H1 (cell line): ENCODE measurements at regions not wholly inside any gene's neighbourhood (a gene's known extent, or its start where the extent isn't known, plus 50 kb on each side); places are given as distances from the start of the nearest gene placed in this dataset.

Experiments used
- ATF3 ChIP-seq: IDR thresholded peaks from 2 replicates; pipeline ENCODE4 v1.6.1; 2011; ENCODE audit warnings: low read depth, mild to moderate bottlenecking, low read length; ENCODE audit not compliant: insufficient read depth
- BACH1 ChIP-seq: IDR thresholded peaks from 2 replicates; pipeline ENCODE4 v1.6.1; 2012; ENCODE audit warnings: low read length, improper control_type of control experiment
- CEBPB ChIP-seq: IDR thresholded peaks from 2 replicates; pipeline ENCODE4 v1.6.1; 2012; ENCODE audit warnings: low read depth, low read length
- CHD1 ChIP-seq: IDR thresholded peaks from 2 replicates; pipeline ENCODE4 v1.6.1; 2012; ENCODE audit warnings: low read depth, low read length, improper control_type of control experiment
- EGR1 ChIP-seq: IDR thresholded peaks from 2 replicates; pipeline ENCODE4 v1.6.1; 2011; ENCODE audit warnings: low read depth, low read length, borderline replicate concordance
- GABPA ChIP-seq: IDR thresholded peaks from 2 replicates; pipeline ENCODE4 v1.6.1; 2011; ENCODE audit warnings: mild to moderate bottlenecking, low read length, moderate library complexity, borderline replicate concordance; ENCODE audit not compliant: insufficient read depth
- GTF2F1 ChIP-seq: IDR thresholded peaks from 2 replicates; pipeline ENCODE4 v1.6.1; 2012; ENCODE audit warnings: low read depth, low read length, improper control_type of control experiment, borderline replicate concordance
- HDAC6 ChIP-seq: IDR thresholded peaks from one replicate; pipeline ENCODE4 v1.7.1; 2012; ENCODE audit warnings: low read depth, mild to moderate bottlenecking, inconsistent platforms, low read length, moderate library complexity
- KDM1A ChIP-seq: fragments of 200-600, 300-600 bp; sonication (generic); IDR thresholded peaks from 2 replicates; pipeline ENCODE4 v1.7.1; 2016; ENCODE audit warnings: mild to moderate bottlenecking, low read length, borderline replicate concordance
- NRF1 ChIP-seq: IDR thresholded peaks from 2 replicates; pipeline ENCODE4 v1.6.1; 2011; ENCODE audit warnings: mild to moderate bottlenecking, low read depth, low read length, improper control_type of control experiment
- RFX5 ChIP-seq: IDR thresholded peaks from 2 replicates; pipeline ENCODE4 v1.6.1; 2011; ENCODE audit warnings: low read depth, low read length, improper control_type of control experiment, borderline replicate concordance
- RNF2 ChIP-seq: fragments of 200-900, 300-1000 bp; sonication (generic); IDR thresholded peaks from 2 replicates; pipeline ENCODE4 v1.7.1; 2016; ENCODE audit warnings: borderline replicate concordance, low read depth, mild to moderate bottlenecking, antibody characterized with exemption, low read length; ENCODE audit not compliant: poor library complexity, severe bottlenecking; ENCODE audit errors: missing control alignments
- SAP30 ChIP-seq: fragments of 300-600 bp; sonication (generic); IDR thresholded peaks from 2 replicates; pipeline ENCODE4 v1.7.1; 2012; ENCODE audit warnings: low read length, moderate library complexity, mild to moderate bottlenecking, inconsistent platforms; ENCODE audit not compliant: insufficient read depth, insufficient replicate concordance
- SIN3A ChIP-seq, 2 experiments: IDR thresholded peaks in 1 of 2; conservative IDR thresholded peaks in 1 of 2; 2 replicates each; pipeline ENCODE4 v1.6.1; 2011 to 2012; ENCODE audit warnings: low read length in 2 of 2, improper control_type of control experiment in 1 of 2, low read depth in 1 of 2, mild to moderate bottlenecking in 1 of 2
- SP4 ChIP-seq: IDR thresholded peaks from 2 replicates; pipeline ENCODE4 v1.6.1; 2012; ENCODE audit warnings: low read length, inconsistent platforms
- SRF ChIP-seq: IDR thresholded peaks from 2 replicates; pipeline ENCODE4 v1.6.1; 2011; ENCODE audit warnings: mild to moderate bottlenecking, low read depth, low read length, moderate library complexity
- TAF1 ChIP-seq: IDR thresholded peaks from 2 replicates; pipeline ENCODE4 v1.6.1; 2011; ENCODE audit warnings: mild to moderate bottlenecking, low read depth, low read length
- TEAD4 ChIP-seq: IDR thresholded peaks from 2 replicates; pipeline ENCODE4 v1.6.1; 2012; ENCODE audit warnings: low read depth, low read length, inconsistent platforms, mixed read lengths

DNA sequence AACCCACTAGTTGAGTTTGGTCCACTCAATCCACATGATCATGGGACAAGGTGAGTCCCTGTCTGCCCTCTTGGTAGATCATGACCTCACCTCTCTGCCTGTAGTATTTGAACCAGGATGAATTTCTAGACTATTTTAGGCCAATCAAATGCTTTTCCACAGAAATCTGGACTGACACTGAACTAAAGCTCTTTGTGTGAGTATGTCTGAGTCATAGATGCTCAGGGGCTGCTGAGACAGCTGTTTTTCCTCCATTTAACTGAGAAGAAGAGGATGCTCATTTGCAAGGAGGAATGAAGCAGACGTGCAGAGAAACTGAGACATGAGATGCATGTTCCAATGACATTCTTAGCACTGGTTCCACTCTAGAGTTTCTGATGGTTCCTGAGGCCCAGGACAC, 77.3 kb upstream of the TMEM47 start (continued):
- no peak for TF ChIP-seq RNF2
- no peak for TF ChIP-seq EGR1
- no peak for TF ChIP-seq GTF2F1
- no peak for TF ChIP-seq HDAC6
- no peak for TF ChIP-seq SRF
- TF ChIP-seq SIN3A (conservative IDR thresholded peaks at IDR 0.05 in 1 of 2, IDR thresholded peaks at IDR 0.05 in 1 of 2; ENCODE audit: low read depth in 1 of 2, low read length in 2 of 2), result no peak
- TF ChIP-seq BACH1, result no peak
- no peak for TF ChIP-seq CHD1
- no peak for TF ChIP-seq GABPA
- TF ChIP-seq ATF3, result no peak
- no peak for TF ChIP-seq RFX5
- no peak for TF ChIP-seq TAF1
- TF ChIP-seq SAP30, result no peak
- TF ChIP-seq NRF1, result no peak
- TF ChIP-seq SP4, result no peak
- no peak for TF ChIP-seq CEBPB
- TF ChIP-seq KDM1A, result no peak
- TF ChIP-seq TEAD4, result no peak
